ENCODE measurements at regions not wholly inside any gene's neighbourhood (a gene's known extent, or its start where the extent isn't known, plus 50 kb on each side); places are given as distances from the start of the nearest gene placed in this dataset.

DNA sequence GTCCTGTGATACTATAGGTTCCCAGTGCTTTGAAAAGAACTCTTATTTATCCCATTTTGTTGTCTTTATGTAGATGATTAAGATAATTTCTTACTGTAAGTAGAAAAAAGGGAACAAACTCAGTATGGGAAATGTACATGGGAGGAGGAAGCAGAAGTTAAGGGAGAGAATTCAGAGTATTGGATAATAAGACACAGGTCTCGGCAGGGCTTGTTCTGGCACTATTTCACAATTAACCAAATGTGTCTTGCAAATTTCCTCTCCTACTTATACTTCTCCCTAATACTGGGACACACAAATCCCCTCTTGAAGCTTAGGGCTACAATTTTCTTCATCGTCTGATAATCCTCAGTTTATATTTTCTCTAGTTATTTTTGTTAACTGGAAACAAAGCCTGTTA lies 744.0 kb downstream of the ADCYAP1 start:
- no peak for TF ChIP-seq CSDC2 (CRISPR knock-in tag; IDR thresholded peaks at IDR 0.05)
- TF ChIP-seq ZNF8 (CRISPR knock-in tag; IDR thresholded peaks at IDR 0.05): no peak
- no peak for TF ChIP-seq CSRNP3 (CRISPR knock-in tag; IDR thresholded peaks at IDR 0.05)
- no peak for TF ChIP-seq TOX (CRISPR knock-in tag; IDR thresholded peaks at IDR 0.05; ENCODE audit: borderline replicate concordance)
- no peak for TF ChIP-seq ZFP3 (CRISPR knock-in tag; IDR thresholded peaks at IDR 0.05)
- TF ChIP-seq ZNF565 (CRISPR knock-in tag; conservative IDR thresholded peaks at IDR 0.05; ENCODE audit: low read depth): no peak
- no peak for TF ChIP-seq CREB5 (CRISPR knock-in tag; IDR thresholded peaks at IDR 0.05; ENCODE audit: low read depth)
- no peak for TF ChIP-seq ISL1 (CRISPR knock-in tag; IDR thresholded peaks at IDR 0.05)
- TF ChIP-seq OSR1 (CRISPR knock-in tag; IDR thresholded peaks at IDR 0.05): no peak
- no peak for TF ChIP-seq ZNF70 (CRISPR knock-in tag; IDR thresholded peaks at IDR 0.05)
- TF ChIP-seq RARB (CRISPR knock-in tag; IDR thresholded peaks at IDR 0.05): no peak
- TF ChIP-seq BACH2 (CRISPR knock-in tag; IDR thresholded peaks at IDR 0.05; ENCODE audit: borderline replicate concordance): no peak
- no peak for TF ChIP-seq GLIS3 (CRISPR knock-in tag; IDR thresholded peaks at IDR 0.05)

Data from SK-N-SH treated with all-trans-retinoic acid at 6 μM for 48 hours (cell line).